ENCODE measurements at regions not wholly inside any gene's neighbourhood (a gene's known extent, or its start where the extent isn't known, plus 50 kb on each side); places are given as distances from the start of the nearest gene placed in this dataset.

DNA sequence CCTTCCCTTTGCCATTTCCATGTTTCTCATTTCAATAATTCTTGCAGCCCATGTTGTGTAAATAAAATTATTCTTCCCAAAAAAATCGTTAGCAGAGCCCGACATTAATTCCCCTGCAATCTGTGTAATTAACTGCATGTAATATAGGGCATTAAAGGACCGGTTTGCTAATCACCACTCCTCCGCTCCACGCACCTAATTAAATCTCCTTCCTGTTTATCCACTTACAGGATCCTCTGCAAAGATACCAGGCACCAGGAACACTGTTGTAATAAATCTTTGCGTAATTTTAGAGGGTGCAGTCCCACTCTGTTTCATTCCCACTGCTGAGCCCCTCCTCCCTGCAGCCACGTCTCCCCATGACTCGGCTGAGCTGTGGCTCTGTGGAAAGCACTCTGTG, 105.0 kb upstream of the PPP1R26 start:
- H3K27me3 ChIP-seq (ENCODE audit: control insufficient read depth, insufficient read depth, low read length) = no peaks in the 10 kb centered on the region; the same call in 1 of the 2 replicates
- dilution Hi-C loops (cut with HindIII; ENCODE audit: low sequenced_read_pairs, unreplicated experiment) = no loop called here
- CTCF ChIA-PET = no interaction called here
- TF ChIP-seq MAZ (IDR thresholded peaks at IDR 0.05; ENCODE audit: borderline replicate concordance, low read depth, low read length) (no peak), RAD21 (IDR thresholded peaks at IDR 0.05; ENCODE audit: low read length) (no peak), BHLHE40 (IDR thresholded peaks at IDR 0.05; ENCODE audit: low read depth, low read length) (no peak), CEBPB (IDR thresholded peaks at IDR 0.05; ENCODE audit: low read depth, low read length) (no peak), CHD1 (IDR thresholded peaks at IDR 0.05; ENCODE audit: low read depth, low read length) (no peak), POLR2A (IDR thresholded peaks at IDR 0.05; ENCODE audit: low read depth, low read length) (no peak), MAFK (IDR thresholded peaks at IDR 0.05; ENCODE audit: low read depth, low read length) (no peak), FOS (IDR thresholded peaks at IDR 0.05; ENCODE audit: low read depth, low read length) (no peak), RFX5 (IDR thresholded peaks at IDR 0.05; ENCODE audit: low read depth, low read length) (no peak), SMC3 (IDR thresholded peaks at IDR 0.05; ENCODE audit: low read depth, low read length) (no peak), NFE2L2 (IDR thresholded peaks at IDR 0.05; ENCODE audit: low read depth, low read length) (no peak), MXI1 (IDR thresholded peaks at IDR 0.05; ENCODE audit: borderline replicate concordance, low read depth, low read length) (no peak), RCOR1 (IDR thresholded peaks at IDR 0.05; ENCODE audit: insufficient replicate concordance, low read length) (no peak)
- TF ChIP-seq, protein P1, sequence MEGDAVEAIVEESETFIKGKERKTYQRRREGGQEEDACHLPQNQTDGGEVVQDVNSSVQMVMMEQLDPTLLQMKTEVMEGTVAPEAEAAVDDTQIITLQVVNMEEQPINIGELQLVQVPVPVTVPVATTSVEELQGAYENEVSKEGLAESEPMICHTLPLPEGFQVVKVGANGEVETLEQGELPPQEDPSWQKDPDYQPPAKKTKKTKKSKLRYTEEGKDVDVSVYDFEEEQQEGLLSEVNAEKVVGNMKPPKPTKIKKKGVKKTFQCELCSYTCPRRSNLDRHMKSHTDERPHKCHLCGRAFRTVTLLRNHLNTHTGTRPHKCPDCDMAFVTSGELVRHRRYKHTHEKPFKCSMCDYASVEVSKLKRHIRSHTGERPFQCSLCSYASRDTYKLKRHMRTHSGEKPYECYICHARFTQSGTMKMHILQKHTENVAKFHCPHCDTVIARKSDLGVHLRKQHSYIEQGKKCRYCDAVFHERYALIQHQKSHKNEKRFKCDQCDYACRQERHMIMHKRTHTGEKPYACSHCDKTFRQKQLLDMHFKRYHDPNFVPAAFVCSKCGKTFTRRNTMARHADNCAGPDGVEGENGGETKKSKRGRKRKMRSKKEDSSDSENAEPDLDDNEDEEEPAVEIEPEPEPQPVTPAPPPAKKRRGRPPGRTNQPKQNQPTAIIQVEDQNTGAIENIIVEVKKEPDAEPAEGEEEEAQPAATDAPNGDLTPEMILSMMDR (conservative IDR thresholded peaks at IDR 0.05; ENCODE audit: low read depth, low read length) = no peak
- TF ChIP-seq, protein P2, sequence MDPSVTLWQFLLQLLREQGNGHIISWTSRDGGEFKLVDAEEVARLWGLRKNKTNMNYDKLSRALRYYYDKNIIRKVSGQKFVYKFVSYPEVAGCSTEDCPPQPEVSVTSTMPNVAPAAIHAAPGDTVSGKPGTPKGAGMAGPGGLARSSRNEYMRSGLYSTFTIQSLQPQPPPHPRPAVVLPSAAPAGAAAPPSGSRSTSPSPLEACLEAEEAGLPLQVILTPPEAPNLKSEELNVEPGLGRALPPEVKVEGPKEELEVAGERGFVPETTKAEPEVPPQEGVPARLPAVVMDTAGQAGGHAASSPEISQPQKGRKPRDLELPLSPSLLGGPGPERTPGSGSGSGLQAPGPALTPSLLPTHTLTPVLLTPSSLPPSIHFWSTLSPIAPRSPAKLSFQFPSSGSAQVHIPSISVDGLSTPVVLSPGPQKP (IDR thresholded peaks at IDR 0.05; ENCODE audit: borderline replicate concordance, low read depth, low read length) = no peak
- TF ChIP-seq, protein P3, sequence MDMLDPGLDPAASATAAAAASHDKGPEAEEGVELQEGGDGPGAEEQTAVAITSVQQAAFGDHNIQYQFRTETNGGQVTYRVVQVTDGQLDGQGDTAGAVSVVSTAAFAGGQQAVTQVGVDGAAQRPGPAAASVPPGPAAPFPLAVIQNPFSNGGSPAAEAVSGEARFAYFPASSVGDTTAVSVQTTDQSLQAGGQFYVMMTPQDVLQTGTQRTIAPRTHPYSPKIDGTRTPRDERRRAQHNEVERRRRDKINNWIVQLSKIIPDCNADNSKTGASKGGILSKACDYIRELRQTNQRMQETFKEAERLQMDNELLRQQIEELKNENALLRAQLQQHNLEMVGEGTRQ (IDR thresholded peaks at IDR 0.05; ENCODE audit: low read depth, low read length) = no peak
- H4K91ac ChIP-seq (ENCODE audit: insufficient read depth, low read depth, low read length) = no peak overlapping the region
- peaks cover 15% of the 10 kb centered on the region for H3K9me3 ChIP-seq (ENCODE audit: control insufficient read depth, insufficient read depth, low read length)
- no TSS peak for BruUV-seq (replicated peaks)
- H3K79me1 ChIP-seq (ENCODE audit: low read depth in 1 of 2, low read length in 2 of 2) = no peaks in the 10 kb centered on the region
- no peak overlapping the region for H3K14ac ChIP-seq (replicated peaks; ENCODE audit: low read depth, low read length)
- no peak overlapping the region for H2BK15ac ChIP-seq (ENCODE audit: low read depth, low read length)
- no peaks in the 10 kb centered on the region for H3K4me1 ChIP-seq (ENCODE audit: control insufficient read depth, insufficient read depth, low read length)
- no peak overlapping the region for H4K5ac ChIP-seq (ENCODE audit: low read depth, low read length)
- no peaks in the 10 kb centered on the region for H3K9me1 ChIP-seq (ENCODE audit: insufficient read depth, low read length)
- no peak overlapping the region for H2BK120ac ChIP-seq (ENCODE audit: low read depth, low read length)
- ATAC-seq (ENCODE audit: low read depth) (no peak), DNase-seq (no peak)
- in situ Hi-C loops (cut with MboI; ENCODE audit: low sequenced_read_pairs) = no loop called here
- H3K56ac ChIP-seq (ENCODE audit: extremely low read depth, insufficient read depth, low read length) = no peak overlapping the region
- H2BK20ac ChIP-seq (ENCODE audit: low read depth, low read length) = no peak overlapping the region
- H3K36me3 ChIP-seq (ENCODE audit: control insufficient read depth, insufficient read depth, low read length) = no peaks in the 10 kb centered on the region
- peak overlapping the region; percentile 51 for H2AFZ ChIP-seq (replicated peaks; ENCODE audit: low read length, poor library complexity)
- no peak overlapping the region for H4K8ac ChIP-seq (ENCODE audit: low read depth in 2 of 2, low read length in 2 of 2)
- no peaks in the 10 kb centered on the region for H4K20me1 ChIP-seq (ENCODE audit: insufficient read depth, low read length)
- intact Hi-C loops (cut with micrococcal nuclease) = no loop called here
- H3K4me2 ChIP-seq (ENCODE audit: low read depth, low read length) = no peak overlapping the region
- H3K18ac ChIP-seq (ENCODE audit: low read depth, low read length) = no peak overlapping the region
- POLR2A ChIA-PET (ENCODE audit: unreplicated experiment) = no interaction called here
- no peak overlapping the region for H3K23ac ChIP-seq (ENCODE audit: low read depth, low read length)
- WGBS, 2 experiments (ENCODE audit: extremely low coverage in 2 of 2, insufficient read length in 1 of 2) = no CpG with 5 or more reads among the region's 8 CpGs
- H2AK5ac ChIP-seq (ENCODE audit: low read depth, low read length) = no peak overlapping the region
- H2BK5ac ChIP-seq (ENCODE audit: low read depth, low read length, poor library complexity, severe bottlenecking) = no peak overlapping the region
- no peak overlapping the region for H3K9ac ChIP-seq (ENCODE audit: low read depth, low read length)
- no peak overlapping the region for H3K4ac ChIP-seq (ENCODE audit: low read depth, low read length)
- H2AK9ac ChIP-seq (replicated peaks; ENCODE audit: low read depth, low read length, poor library complexity) = no peak overlapping the region
- no peak overlapping the region for H3K4me3 ChIP-seq (ENCODE audit: insufficient read depth, low read depth, low read length)
- H3K27ac ChIP-seq (ENCODE audit: insufficient read depth, low read length) = no peak overlapping the region

Data from IMR-90 (cell line).